HEK293T (cell line): ENCODE measurements at regions not wholly inside any gene's neighbourhood (a gene's known extent, or its start where the extent isn't known, plus 50 kb on each side); places are given as distances from the start of the nearest gene placed in this dataset.

ENCODE experiments used
- CTCF ChIA-PET: fragments of 350-600 bp; formaldehyde crosslinking; extraction: SDS; loops from one replicate; lab custom pipeline; 2021; ENCODE audit warnings: antibody characterized with exemption, inconsistent platforms; lab: Yijun Ruan, JAX
- POLR2A ChIA-PET: fragments of 350-600 bp; formaldehyde crosslinking; extraction: SDS; loops from one replicate; lab custom pipeline; 2020; ENCODE audit warnings: antibody characterized with exemption, inconsistent platforms; lab: Yijun Ruan, JAX
- DNase-seq: peaks from one replicate; pipeline ENCODE4 v3.0.0; 2012; ENCODE audit warnings: mixed read lengths; ENCODE audit errors: extremely low spot score
- ARNT ChIP-seq: fragments of 450-650 bp; IDR thresholded peaks from 2 replicates; pipeline ENCODE4 v1.6.1; 2017; ENCODE audit warnings: mild to moderate bottlenecking
- BHLHE40 ChIP-seq: fragments of 450-650 bp; IDR thresholded peaks from 2 replicates; pipeline ENCODE4 v1.6.1; 2016; ENCODE audit warnings: mild to moderate bottlenecking, moderate library complexity, borderline replicate concordance
- CTBP1 ChIP-seq: fragments of 450-650 bp; IDR thresholded peaks from 2 replicates; pipeline ENCODE4 v1.6.1; 2016; ENCODE audit warnings: borderline replicate concordance
- ELF4 ChIP-seq: fragments of 450-650 bp; IDR thresholded peaks from 2 replicates; pipeline ENCODE4 v1.6.1; 2017; ENCODE audit warnings: antibody characterized with exemption
- FOXA1 ChIP-seq: fragments of 450-650 bp; IDR thresholded peaks from 2 replicates; pipeline ENCODE4 v1.6.1; 2016; ENCODE audit warnings: mild to moderate bottlenecking
- FOXK2 ChIP-seq: fragments of 450-650 bp; IDR thresholded peaks from 2 replicates; pipeline ENCODE4 v1.6.1; 2016; ENCODE audit warnings: mild to moderate bottlenecking
- FOXM1 ChIP-seq: fragments of 450-650 bp; IDR thresholded peaks from 2 replicates; pipeline ENCODE4 v1.6.1; 2017; ENCODE audit warnings: mild to moderate bottlenecking, borderline replicate concordance
- HDGF ChIP-seq: fragments of 450-650 bp; IDR thresholded peaks from 2 replicates; pipeline ENCODE4 v1.6.1; 2017; ENCODE audit warnings: antibody characterized with exemption, borderline replicate concordance
- L3MBTL2 ChIP-seq: fragments of 450-650 bp; conservative IDR thresholded peaks from 2 replicates; pipeline ENCODE4 v1.6.1; 2016; ENCODE audit warnings: mild to moderate bottlenecking
- LEF1 ChIP-seq: fragments of 450-650 bp; IDR thresholded peaks from 2 replicates; pipeline ENCODE4 v1.6.1; 2017; ENCODE audit warnings: mild to moderate bottlenecking, borderline replicate concordance
- NFRKB ChIP-seq: fragments of 450-650 bp; IDR thresholded peaks from 2 replicates; pipeline ENCODE4 v1.6.1; 2016; ENCODE audit warnings: mild to moderate bottlenecking, moderate library complexity
- PKNOX1 ChIP-seq: fragments of 450-650 bp; IDR thresholded peaks from 2 replicates; pipeline ENCODE4 v1.6.1; 2016
- SP1 ChIP-seq: fragments of 450-650 bp; IDR thresholded peaks from 2 replicates; pipeline ENCODE4 v1.6.1; 2017
- SUZ12 ChIP-seq: fragments of 450-650 bp; IDR thresholded peaks from 2 replicates; pipeline ENCODE4 v1.6.1; 2016; ENCODE audit warnings: mild to moderate bottlenecking
- TARDBP ChIP-seq: fragments of 450-650 bp; IDR thresholded peaks from 2 replicates; pipeline ENCODE4 v1.6.1; 2016
- ZNF384 ChIP-seq: fragments of 450-650 bp; IDR thresholded peaks from 2 replicates; pipeline ENCODE4 v1.6.1; 2016

DNA sequence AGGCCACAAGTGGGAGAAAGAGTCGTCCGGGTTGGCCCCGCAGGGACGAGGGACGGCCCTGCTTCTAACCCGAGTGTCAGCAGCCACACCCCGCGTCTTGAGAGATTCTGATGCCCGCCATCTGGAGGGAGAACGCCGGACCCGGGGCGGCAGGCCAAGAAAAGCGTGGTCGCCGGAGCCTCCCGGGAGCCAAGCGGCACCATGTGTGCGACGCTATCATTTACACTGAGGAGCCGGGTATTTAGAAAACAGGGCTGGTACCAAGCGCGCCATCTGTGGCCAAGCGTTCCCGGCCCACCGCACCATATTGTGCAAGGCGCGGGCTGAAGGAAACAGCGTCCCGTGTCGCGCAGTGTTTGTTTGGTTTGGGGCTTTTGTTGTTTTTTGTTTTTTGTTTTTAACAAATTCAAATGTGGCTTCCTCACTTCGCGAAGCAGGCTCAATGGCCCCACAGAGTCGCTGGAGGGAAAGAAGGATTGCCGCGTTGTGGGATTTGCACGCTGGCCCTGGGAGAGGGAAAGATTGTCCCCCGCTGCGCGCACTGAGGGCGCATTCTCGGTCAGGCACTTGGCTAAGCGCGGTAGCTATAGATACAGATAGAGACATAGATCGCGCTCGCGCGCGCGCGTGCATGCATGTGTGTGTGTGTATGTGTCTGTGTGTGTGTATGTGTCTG lies 153.8 kb downstream of the BCL11B start:
- POLR2A ChIA-PET = no interaction called here

GRCh38 chr14:99118946-99119345 lies 153.1 kb downstream of the BCL11B start:
- CTCF ChIA-PET = no interaction called here
- POLR2A ChIA-PET = no interaction called here
- TF ChIP-seq FOXA1 (no peak), FOXM1 (no peak), SUZ12 (no peak), ARNT (no peak), NFRKB (no peak), PKNOX1 (no peak), HDGF (no peak), SP1 (no peak), BHLHE40 (no peak), FOXK2 (no peak), CTBP1 (no peak), L3MBTL2 (no peak), ZNF384 (no peak), ELF4 (no peak)
- no peak for DNase-seq

More for the DNA sequence above, 153.8 kb downstream of the BCL11B start:
- DNase-seq = no peak
- TF ChIP-seq HDGF (no peak), ELF4 (no peak), LEF1 (no peak), ZNF384 (no peak), BHLHE40 (no peak), SP1 (no peak), PKNOX1 (no peak), TARDBP (no peak), L3MBTL2 (no peak), FOXM1 (no peak), FOXK2 (no peak), NFRKB (no peak), ARNT (no peak), CTBP1 (no peak), FOXA1 (no peak), SUZ12 (no peak)
- CTCF ChIA-PET = no interaction called here
